ENCODE measurements at regions not wholly inside any gene's neighbourhood (a gene's known extent, or its start where the extent isn't known, plus 50 kb on each side); places are given as distances from the start of the nearest gene placed in this dataset.
"Not testable (repeated sequence)": the region's sequence is repeated elsewhere in the genome, so short reads cannot be mapped to it uniquely, and the experiment has no call there.

DNA sequence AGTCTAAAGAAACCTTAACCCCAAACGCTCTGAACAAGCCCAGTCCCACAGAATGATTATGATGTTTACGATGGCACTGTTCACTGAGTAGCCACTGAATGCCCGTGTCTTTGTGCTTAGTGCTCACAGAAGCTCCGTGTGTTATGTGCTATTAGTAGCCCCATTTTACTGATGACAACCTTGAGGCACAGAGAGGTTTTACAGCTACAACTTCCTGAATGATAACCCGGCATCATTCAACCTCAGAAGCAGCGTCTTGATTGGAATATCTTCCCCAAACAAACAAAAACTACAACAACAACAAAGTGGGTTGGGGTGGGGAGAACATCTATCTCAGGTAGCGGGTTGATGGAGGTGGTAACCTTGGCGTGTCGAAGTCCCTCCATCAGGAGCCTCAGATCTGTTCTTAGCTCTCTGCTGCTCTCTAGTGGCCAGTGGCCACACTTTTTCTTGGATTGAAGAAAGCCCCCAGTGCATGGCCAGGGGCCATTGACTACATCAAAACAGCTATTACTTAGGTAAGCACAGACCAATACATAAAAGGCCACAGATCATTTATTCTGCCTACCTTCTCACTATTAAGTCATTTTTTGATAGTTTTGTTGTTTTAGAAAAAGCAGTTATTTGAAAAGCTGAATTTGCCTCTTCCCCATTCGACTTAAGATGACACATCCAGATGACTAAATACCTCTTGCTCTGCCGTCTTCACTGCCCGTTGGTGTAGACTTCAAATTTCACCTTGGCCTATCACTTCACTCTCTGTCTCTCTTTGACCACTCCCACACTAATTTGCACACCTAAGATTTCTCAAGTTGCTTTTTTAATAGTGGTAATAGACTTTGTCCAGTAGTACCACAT is 376.9 kb downstream of the GALC start:
- Histone ChIP-seq H3K4me2 (no peak overlapping the region), H3K4me1 (replicated peaks; ENCODE audit: insufficient read depth) (no peaks in the 10 kb centered on the region), H3K4me3 (no peak overlapping the region), H3K36me3 (ENCODE audit: low read depth) (no peaks in the 10 kb centered on the region), H3K27me3 (ENCODE audit: insufficient read depth, low read depth) (no peaks in the 10 kb centered on the region), H3K9me2 (ENCODE audit: insufficient read depth) (no peaks in the 10 kb centered on the region), H3K9me3 (ENCODE audit: insufficient read depth, low read depth) (no peaks in the 10 kb centered on the region), H3F3A (ENCODE audit: insufficient read depth, low read depth) (no peaks in the 10 kb centered on the region), H3K79me2 (ENCODE audit: low read depth) (no peaks in the 10 kb centered on the region), H2AFZ (no peak overlapping the region), H3K27ac (no peak overlapping the region), H4K20me1 (ENCODE audit: insufficient read depth) (no peaks in the 10 kb centered on the region)
- DNase-seq, result peak in 1 of 2 experiments; percentile 0
- ChIA-PET POLR2A (ENCODE audit: unreplicated experiment) (no interaction called here), CTCF (no interaction called here)
- TF ChIP-seq, protein P1, sequence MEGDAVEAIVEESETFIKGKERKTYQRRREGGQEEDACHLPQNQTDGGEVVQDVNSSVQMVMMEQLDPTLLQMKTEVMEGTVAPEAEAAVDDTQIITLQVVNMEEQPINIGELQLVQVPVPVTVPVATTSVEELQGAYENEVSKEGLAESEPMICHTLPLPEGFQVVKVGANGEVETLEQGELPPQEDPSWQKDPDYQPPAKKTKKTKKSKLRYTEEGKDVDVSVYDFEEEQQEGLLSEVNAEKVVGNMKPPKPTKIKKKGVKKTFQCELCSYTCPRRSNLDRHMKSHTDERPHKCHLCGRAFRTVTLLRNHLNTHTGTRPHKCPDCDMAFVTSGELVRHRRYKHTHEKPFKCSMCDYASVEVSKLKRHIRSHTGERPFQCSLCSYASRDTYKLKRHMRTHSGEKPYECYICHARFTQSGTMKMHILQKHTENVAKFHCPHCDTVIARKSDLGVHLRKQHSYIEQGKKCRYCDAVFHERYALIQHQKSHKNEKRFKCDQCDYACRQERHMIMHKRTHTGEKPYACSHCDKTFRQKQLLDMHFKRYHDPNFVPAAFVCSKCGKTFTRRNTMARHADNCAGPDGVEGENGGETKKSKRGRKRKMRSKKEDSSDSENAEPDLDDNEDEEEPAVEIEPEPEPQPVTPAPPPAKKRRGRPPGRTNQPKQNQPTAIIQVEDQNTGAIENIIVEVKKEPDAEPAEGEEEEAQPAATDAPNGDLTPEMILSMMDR (conservative IDR thresholded peaks at IDR 0.05), result peak; percentile 70
- no peak for TF ChIP-seq EZH2 (IDR thresholded peaks at IDR 0.05; ENCODE audit: low read depth)
- intact Hi-C loops (cut with micrococcal nuclease; ENCODE audit: unreplicated experiment), result no loop called here
- BruUV-seq (replicated peaks), result no TSS peak

DNA sequence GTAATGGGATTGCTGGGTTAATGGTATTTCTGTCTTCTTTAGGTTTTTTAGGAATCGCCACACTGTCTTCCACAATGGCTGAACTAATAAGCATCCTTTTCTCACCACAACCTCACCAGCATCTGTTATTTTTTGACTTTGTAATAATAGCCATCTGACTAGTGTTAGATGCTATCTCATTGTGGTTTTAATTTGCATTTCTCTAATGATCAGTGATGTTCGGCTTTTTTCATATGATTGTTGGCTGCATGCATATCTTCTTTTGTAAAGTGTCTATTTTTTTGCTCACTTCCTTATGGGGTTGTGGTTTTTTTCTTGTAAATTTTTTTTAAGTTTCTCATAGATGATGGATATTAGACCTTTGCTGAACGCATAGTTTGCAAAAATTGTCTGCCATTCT is 377.9 kb downstream of the GALC start:
- Histone ChIP-seq H3F3A (ENCODE audit: insufficient read depth, low read depth) (no peaks in the 10 kb centered on the region), H3K27me3 (ENCODE audit: insufficient read depth, low read depth) (no peaks in the 10 kb centered on the region), H3K9me2 (ENCODE audit: insufficient read depth) (no peaks in the 10 kb centered on the region), H3K36me3 (ENCODE audit: low read depth) (no peaks in the 10 kb centered on the region), H2AFZ (no peak overlapping the region), H3K4me3 (no peak overlapping the region), H3K4me2 (no peak overlapping the region), H3K27ac (no peak overlapping the region), H3K4me1 (replicated peaks; ENCODE audit: insufficient read depth) (no peaks in the 10 kb centered on the region), H4K20me1 (ENCODE audit: insufficient read depth) (no peaks in the 10 kb centered on the region), H3K79me2 (ENCODE audit: low read depth) (no peaks in the 10 kb centered on the region), H3K9me3 (ENCODE audit: insufficient read depth, low read depth) (no peaks in the 10 kb centered on the region)
- BruUV-seq (replicated peaks), result no TSS peak
- ChIA-PET CTCF (no interaction called here), POLR2A (ENCODE audit: unreplicated experiment) (no interaction called here)
- TF ChIP-seq, protein P1 (conservative IDR thresholded peaks at IDR 0.05), result no peak
- no peak for TF ChIP-seq EZH2 (IDR thresholded peaks at IDR 0.05; ENCODE audit: low read depth)
- intact Hi-C loops (cut with micrococcal nuclease; ENCODE audit: unreplicated experiment), result no loop called here
- no peak for DNase-seq

DNA sequence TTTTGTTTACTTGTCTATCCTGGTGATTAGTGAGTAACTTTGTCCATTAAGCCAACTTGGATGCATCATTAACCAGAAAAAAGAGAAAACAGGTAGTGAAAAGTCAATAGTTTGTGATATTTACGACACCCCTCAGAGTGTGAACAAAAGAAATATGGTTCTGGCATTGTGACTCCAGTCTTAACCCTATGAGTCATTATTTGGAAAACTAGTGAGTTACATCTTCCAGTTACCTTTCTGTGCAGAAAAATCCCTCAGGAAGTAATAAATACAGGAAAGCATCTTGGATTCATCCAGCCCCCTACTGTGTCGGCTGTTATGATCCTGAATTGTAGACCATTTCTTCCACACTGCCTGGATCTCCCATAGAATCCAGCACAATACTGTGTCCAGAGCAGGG is 379.1 kb downstream of the GALC start:
- Histone ChIP-seq H2AFZ (no peak overlapping the region), H3K4me2 (no peak overlapping the region), H3K27me3 (ENCODE audit: insufficient read depth, low read depth) (no peaks in the 10 kb centered on the region), H3F3A (ENCODE audit: insufficient read depth, low read depth) (no peaks in the 10 kb centered on the region), H3K4me3 (no peak overlapping the region), H4K20me1 (ENCODE audit: insufficient read depth) (no peaks in the 10 kb centered on the region), H3K9me2 (ENCODE audit: insufficient read depth) (no peaks in the 10 kb centered on the region), H3K36me3 (ENCODE audit: low read depth) (no peaks in the 10 kb centered on the region), H3K4me1 (replicated peaks; ENCODE audit: insufficient read depth) (no peaks in the 10 kb centered on the region), H3K9me3 (ENCODE audit: insufficient read depth, low read depth) (no peaks in the 10 kb centered on the region), H3K27ac (no peak overlapping the region), H3K79me2 (ENCODE audit: low read depth) (no peaks in the 10 kb centered on the region)
- BruUV-seq (replicated peaks), result no TSS peak
- intact Hi-C loops (cut with micrococcal nuclease; ENCODE audit: unreplicated experiment), result no loop called here
- CTCF ChIA-PET, result no interaction called here
- POLR2A ChIA-PET (ENCODE audit: unreplicated experiment), result no interaction called here
- DNase-seq, result no peak
- TF ChIP-seq, protein P1 (conservative IDR thresholded peaks at IDR 0.05), result no peak
- no peak for TF ChIP-seq EZH2 (IDR thresholded peaks at IDR 0.05; ENCODE audit: low read depth)

DNA sequence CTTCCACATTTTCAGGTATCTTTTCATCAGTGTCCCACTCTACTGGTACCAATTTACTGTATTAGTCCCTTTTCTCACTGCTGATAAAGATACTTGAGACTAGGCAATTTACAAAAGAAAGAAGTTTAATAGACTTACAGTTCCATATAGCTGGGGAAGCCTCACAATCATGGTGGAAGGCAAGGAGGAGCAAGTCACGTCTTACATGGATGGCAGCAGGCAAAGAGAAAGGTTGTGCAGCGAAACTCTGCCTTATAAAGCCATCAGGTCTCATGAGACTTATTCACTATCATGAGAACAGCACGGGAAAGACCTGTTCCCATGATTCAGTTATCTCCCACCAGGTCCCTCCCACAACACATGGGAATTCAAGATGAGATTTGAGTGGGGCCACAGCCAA is 385.9 kb downstream of the GALC start:
- H3K27me3 ChIP-seq (ENCODE audit: insufficient read depth, low read depth); H3F3A ChIP-seq (ENCODE audit: insufficient read depth, low read depth); H3K27ac ChIP-seq; CTCF ChIA-PET; H3K36me3 ChIP-seq (ENCODE audit: low read depth); H3K9me2 ChIP-seq (ENCODE audit: insufficient read depth); H3K4me1 ChIP-seq (replicated peaks; ENCODE audit: insufficient read depth); H3K79me2 ChIP-seq (ENCODE audit: low read depth); H2AFZ ChIP-seq; H3K4me3 ChIP-seq; intact Hi-C loops (cut with micrococcal nuclease; ENCODE audit: unreplicated experiment); BruUV-seq (replicated peaks); DNase-seq; POLR2A ChIA-PET (ENCODE audit: unreplicated experiment); H4K20me1 ChIP-seq (ENCODE audit: insufficient read depth); H3K4me2 ChIP-seq; H3K9me3 ChIP-seq (ENCODE audit: insufficient read depth, low read depth): not testable (repeated sequence)

All from PC-9 (cell line).